ENCODE measurements at regions not wholly inside any gene's neighbourhood (a gene's known extent, or its start where the extent isn't known, plus 50 kb on each side); places are given as distances from the start of the nearest gene placed in this dataset.

DNA sequence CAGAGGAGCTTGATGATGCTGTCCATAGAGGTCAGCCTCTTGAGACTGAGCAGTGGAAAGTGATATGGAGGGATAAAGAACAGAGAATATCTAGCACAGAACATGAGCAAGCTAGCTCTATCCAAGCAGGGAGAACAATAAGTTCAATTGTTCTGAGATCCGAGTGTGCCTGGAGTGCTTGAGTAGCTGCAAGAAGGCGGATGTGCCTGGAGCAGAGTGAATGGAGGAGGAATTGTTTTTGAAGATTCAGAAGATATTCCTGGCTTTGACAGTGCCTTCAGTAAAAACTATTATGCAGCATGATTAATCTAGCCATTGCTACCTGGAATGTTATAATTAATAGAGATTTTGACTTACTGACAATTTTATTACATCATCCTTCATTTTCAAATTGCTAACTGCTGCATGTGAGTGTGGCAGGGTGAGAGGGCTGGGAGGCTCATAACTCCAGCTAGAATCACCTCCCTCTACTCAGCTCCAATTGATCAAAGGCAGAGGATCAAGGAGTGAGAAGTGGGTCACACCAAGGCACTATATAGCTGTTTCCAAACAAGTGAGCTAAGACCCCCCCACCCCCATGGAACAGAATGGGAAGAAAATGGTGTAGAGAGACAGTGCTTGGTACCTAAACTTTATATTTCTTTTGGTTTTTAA lies 302.8 kb downstream of the ADRA2A start:
- no peak overlapping the region for H3K56ac ChIP-seq (ENCODE audit: insufficient read length, low read depth, low read length)
- Mint-ChIP-seq H3K9me3 (no peaks in the 10 kb centered on the region; a peak in 1 of 5 replicates), H3K27ac (no peak overlapping the region), H3K4me1 (no peaks in the 10 kb centered on the region), H3K27me3 (ENCODE audit: low read depth) (no peaks in the 10 kb centered on the region; the same call in 1 of the 2 replicates), H3K36me3 (ENCODE audit: insufficient read depth in 1 of 3, low read depth in 3 of 3) (no peaks in the 10 kb centered on the region; a peak in 1 of 7 replicates), H3K4me3 (no peak overlapping the region)
- no peak overlapping the region for H2AK5ac ChIP-seq (ENCODE audit: insufficient read length, low read length)
- H3K23me2 ChIP-seq (ENCODE audit: insufficient read length, low read depth, low read length, poor library complexity, severe bottlenecking) = no peaks in the 10 kb centered on the region
- no peak overlapping the region for H2AFZ ChIP-seq (ENCODE audit: low read length)
- H3K23ac ChIP-seq (ENCODE audit: insufficient read length, low read depth, low read length) = no peak overlapping the region
- no peak overlapping the region for H3K18ac ChIP-seq (ENCODE audit: insufficient read length, low read depth, low read length)
- H3K27me3 ChIP-seq (ENCODE audit: insufficient read depth, low read length) = no peaks in the 10 kb centered on the region
- H3K79me2 ChIP-seq (ENCODE audit: insufficient read depth, low read length) = no peaks in the 10 kb centered on the region
- H3K4ac ChIP-seq (ENCODE audit: low read depth, low read length) = no peak overlapping the region
- WGBS (ENCODE audit: extremely low coverage, insufficient read length, low lambda C conversion rate) = no CpG with 5 or more reads among the region's 2 CpGs
- H2BK5ac ChIP-seq (ENCODE audit: insufficient read length, low read length) = no peak overlapping the region
- H4K5ac ChIP-seq (ENCODE audit: insufficient read length, low read depth, low read length) = no peak overlapping the region
- H3K14ac ChIP-seq (ENCODE audit: insufficient read depth, low read length) = no peak overlapping the region
- H4K91ac ChIP-seq (ENCODE audit: insufficient read length, low read depth, low read length) = no peak overlapping the region
- no peak overlapping the region for H3K9ac ChIP-seq (ENCODE audit: extremely low read depth, insufficient read length, low read length)
- H4K8ac ChIP-seq (replicated peaks; ENCODE audit: insufficient read length, low read depth, low read length) = no peak overlapping the region
- H3K4me1 ChIP-seq (ENCODE audit: insufficient read depth, low read length) = no peaks in the 10 kb centered on the region
- H3K27ac ChIP-seq (ENCODE audit: insufficient read length, low read depth, low read length) = no peak overlapping the region
- no peaks in the 10 kb centered on the region for H3K9me3 ChIP-seq (ENCODE audit: control insufficient read depth, low read depth, low read length)
- no peaks in the 10 kb centered on the region for H3K79me1 ChIP-seq (ENCODE audit: insufficient read depth, low read depth, low read length, poor library complexity, severe bottlenecking)
- no peak overlapping the region for H2BK15ac ChIP-seq (ENCODE audit: low read depth, low read length)
- H4K20me1 ChIP-seq (ENCODE audit: control insufficient read depth, insufficient read depth, insufficient read length) = no peaks in the 10 kb centered on the region
- no peak overlapping the region for H3T11ph ChIP-seq (ENCODE audit: low read length)
- H2BK20ac ChIP-seq (ENCODE audit: low read depth, low read length, poor library complexity, severe bottlenecking) = no peak overlapping the region
- no peak for DNase-seq
- H2BK120ac ChIP-seq (ENCODE audit: low read depth, low read length, poor library complexity, severe bottlenecking) = no peak overlapping the region
- H2BK12ac ChIP-seq (ENCODE audit: insufficient read length, low read depth, low read length) = no peak overlapping the region
- H3K4me2 ChIP-seq (ENCODE audit: insufficient read depth, insufficient read length, low read length) = no peak overlapping the region
- TF ChIP-seq, protein P1, sequence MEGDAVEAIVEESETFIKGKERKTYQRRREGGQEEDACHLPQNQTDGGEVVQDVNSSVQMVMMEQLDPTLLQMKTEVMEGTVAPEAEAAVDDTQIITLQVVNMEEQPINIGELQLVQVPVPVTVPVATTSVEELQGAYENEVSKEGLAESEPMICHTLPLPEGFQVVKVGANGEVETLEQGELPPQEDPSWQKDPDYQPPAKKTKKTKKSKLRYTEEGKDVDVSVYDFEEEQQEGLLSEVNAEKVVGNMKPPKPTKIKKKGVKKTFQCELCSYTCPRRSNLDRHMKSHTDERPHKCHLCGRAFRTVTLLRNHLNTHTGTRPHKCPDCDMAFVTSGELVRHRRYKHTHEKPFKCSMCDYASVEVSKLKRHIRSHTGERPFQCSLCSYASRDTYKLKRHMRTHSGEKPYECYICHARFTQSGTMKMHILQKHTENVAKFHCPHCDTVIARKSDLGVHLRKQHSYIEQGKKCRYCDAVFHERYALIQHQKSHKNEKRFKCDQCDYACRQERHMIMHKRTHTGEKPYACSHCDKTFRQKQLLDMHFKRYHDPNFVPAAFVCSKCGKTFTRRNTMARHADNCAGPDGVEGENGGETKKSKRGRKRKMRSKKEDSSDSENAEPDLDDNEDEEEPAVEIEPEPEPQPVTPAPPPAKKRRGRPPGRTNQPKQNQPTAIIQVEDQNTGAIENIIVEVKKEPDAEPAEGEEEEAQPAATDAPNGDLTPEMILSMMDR (conservative IDR thresholded peaks at IDR 0.05) = no peak
